ENCODE measurements at regions not wholly inside any gene's neighbourhood (a gene's known extent, or its start where the extent isn't known, plus 50 kb on each side); places are given as distances from the start of the nearest gene placed in this dataset.

DNA sequence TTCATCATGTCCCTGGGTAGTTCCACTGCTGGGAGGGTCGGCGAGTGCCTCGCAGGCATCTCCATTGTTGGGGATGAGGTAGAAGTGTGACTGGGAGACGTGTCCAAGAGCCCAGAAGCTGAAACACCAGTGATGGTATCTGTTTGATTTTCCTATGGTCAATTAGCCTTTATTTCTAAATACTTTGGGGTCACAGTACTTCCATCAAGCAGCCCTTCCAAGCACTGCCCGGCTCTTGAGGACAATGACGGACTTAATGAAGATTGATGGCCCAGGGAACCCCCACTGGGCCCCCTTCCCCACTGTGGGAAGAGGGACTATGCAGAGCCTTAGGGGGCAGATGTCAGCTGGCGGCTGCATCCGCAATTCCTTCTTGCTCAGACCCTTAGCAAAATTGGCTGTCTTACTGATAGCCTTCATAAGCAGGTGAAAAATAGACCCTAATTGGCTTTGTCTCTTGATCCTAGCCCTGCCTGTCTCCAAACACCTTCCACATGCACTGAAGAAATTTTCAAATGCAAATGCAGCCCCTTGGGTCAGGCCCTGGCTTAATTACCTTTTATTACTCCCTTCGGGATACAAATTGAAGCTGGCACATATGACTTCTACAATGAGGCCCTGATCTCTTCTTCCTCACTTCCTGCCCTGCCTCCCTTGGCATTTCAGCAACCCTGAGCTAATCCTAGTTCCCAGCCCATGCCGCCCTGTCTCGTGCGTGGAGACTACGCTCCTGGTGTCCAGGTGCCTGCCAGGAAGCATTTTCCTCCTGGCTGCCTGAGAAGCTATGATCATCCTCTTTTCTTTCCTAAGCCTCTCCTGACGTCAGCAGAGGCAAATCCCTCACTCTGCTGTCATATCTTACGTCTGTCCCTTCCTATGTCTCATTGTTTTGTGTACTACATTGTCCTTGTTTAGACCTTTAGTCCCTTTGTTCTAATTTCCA, 124.5 kb upstream of the GDF10 start:
- no peak for TF ChIP-seq EZH2 (IDR thresholded peaks at IDR 0.05)
- TF ChIP-seq FOXP2 (optimal IDR thresholded peaks at IDR 0.05; ENCODE audit: control extremely low read depth, extremely low read length, insufficient read depth) = no peak
- TF ChIP-seq POLR2AphosphoS5 (IDR thresholded peaks at IDR 0.05; ENCODE audit: borderline replicate concordance, low read depth, low read length) = no peak

Data from SK-N-MC (cell line).